Suppressor macrophage (primary cell): ENCODE measurements at regions not wholly inside any gene's neighbourhood (a gene's known extent, or its start where the extent isn't known, plus 50 kb on each side); places are given as distances from the start of the nearest gene placed in this dataset.
A peak's percentile ranks its signal among the peaks of the same experiment; 100 is the strongest.
"Not testable (repeated sequence)": the region's sequence is repeated elsewhere in the genome, so short reads cannot be mapped to it uniquely, and the experiment has no call there.

ENCODE experiments used
- DNase-seq, 4 experiments: peaks; one replicate each; pipeline ENCODE4 v3.0.0-alpha.2; 2020 to 2022

DNA sequence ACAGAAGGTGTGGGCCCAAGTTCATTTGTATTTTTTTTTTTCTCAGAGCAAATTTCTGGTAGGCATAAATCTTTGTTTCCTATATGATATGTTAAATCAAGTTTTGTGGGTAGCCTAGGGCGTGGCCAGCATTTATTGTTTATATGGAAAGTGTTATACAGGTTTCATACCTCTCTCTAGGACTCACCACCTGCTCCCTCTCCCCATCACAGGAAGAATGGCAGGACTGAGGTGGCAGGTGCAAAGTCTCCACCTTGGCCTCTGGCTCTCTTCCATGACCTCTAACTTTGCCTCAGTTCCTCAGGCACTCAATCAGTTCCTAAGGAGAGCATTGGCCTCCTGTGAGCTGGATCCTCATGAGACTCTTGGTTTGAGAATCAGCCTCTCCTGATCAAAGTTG is 172.3 kb upstream of the TSC22D1 start:
- DNase-seq, result no peak

- no peak for DNase-seq
These were observed 171.0 kb upstream of the TSC22D1 start for GRCh38 chr13:44747179-44747578.

DNA sequence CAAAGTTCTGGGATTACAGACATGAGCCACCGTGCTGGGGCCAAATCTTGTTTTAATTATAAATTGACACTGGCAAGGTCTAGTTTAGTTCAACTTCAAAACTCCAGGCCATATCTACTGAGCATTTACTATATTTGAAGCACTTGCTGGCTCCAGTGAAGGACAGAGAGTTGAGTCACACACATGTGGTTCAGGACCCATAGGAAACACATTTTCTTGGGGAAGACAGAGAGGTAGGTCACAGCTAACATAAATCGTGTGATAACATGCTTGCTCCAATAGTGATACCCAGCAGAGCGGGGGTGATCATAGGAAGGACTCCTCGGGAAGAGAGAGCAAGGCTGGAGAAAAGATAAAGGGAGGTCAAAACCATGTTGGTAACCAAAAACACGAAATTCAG is 170.6 kb upstream of the TSC22D1 start:
- DNase-seq, result no peak

GRCh38 chr13:44744880-44745633 is 168.9 kb upstream of the TSC22D1 start:
- no peak for DNase-seq

- DNase-seq, result no peak
These were observed 163.4 kb upstream of the TSC22D1 start for GRCh38 chr13:44739539-44739938.

GRCh38 chr13:44739120-44739519 is 163.0 kb upstream of the TSC22D1 start:
- no peak for DNase-seq

DNA sequence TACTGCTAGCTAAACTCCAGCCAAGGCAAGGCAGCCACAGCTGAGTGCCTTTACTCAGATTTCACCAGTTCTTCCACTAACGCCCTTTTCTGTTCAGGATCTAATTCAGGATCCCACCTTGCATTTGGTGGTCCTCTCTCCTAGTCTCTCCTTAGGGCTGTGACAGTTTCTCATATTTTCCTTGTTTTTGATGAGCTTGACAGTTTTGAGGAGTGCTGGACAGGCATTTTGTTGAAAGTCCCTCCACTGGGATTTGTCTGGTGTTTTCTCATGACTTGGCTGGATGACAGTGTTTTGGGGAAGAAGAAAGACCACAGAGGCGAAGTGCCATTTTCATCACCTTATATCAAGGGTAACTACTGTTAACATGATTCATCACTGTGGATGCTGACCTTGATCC is 162.3 kb upstream of the TSC22D1 start:
- no peak for DNase-seq

DNA sequence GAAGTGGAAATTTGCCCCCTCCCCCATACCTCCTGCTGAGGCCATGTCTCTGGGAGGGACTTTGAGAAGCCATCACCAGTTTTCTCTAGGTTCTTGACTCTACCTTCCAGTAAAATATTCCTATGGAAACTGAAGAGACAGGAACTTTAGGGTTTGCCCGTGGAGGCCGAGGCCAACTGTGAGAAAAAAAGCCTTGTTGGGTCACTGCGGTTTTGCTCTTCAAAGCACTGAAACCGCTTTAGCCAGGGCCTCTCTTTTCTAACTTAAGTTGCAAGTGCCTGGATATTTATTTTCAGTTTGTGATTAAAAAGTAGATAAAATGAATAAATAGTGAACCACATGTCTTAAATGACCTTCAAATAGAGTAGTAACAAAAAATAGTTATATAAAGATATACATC is 159.7 kb upstream of the TSC22D1 start:
- DNase-seq, result no peak

- DNase-seq, result no peak
These were observed 158.1 kb upstream of the TSC22D1 start for GRCh38 chr13:44734201-44734707.

DNA sequence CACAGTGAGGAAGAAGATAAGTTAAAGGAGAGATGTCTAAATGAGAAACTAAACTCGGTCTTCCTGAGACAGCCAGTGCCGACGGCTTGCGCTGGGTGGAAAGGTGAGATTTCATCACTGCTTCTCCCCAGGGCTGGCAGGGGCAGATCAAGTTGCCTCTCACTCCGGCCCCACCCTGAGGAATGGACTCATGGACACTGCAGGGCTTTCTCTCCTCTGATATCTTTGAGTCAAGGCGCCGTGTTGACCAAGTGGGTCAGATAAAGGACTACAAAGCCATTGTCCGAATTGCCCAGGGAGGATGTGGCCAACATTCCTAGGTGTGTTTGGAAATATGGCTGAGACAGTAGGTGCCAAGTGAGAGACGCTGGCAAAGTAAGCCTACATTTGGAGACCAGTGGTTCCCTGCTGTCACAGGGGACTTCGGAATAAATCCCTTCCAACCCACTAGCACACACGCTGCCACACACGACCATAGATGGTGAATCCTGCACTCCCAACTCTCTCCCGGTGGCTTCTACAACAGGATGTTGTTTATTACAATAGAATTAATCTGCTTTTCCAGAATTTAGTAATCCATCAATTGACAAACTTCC is 156.5 kb upstream of the TSC22D1 start:
- no peak for DNase-seq

DNA sequence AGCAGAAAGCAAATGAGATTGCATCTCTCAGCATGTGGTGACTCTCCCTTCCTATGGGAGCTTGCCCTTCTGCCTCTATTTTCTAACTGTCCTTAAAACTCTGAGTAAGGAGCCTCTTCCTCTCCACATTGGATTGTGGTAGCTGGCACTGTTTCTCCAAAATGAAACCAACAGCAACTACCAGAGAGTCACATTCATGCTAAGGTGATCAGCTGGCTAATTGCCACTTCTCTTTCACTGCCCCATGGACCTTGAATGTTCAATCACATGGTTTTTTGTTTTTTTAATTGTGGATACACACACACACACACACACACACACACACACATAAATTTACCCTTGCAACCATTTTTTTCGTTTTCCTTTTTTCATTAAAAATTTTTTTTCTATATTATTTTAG is 154.7 kb upstream of the TSC22D1 start:
- no peak for DNase-seq

- DNase-seq, result no peak
These were observed 154.0 kb upstream of the TSC22D1 start for GRCh38 chr13:44730099-44730498.

DNA sequence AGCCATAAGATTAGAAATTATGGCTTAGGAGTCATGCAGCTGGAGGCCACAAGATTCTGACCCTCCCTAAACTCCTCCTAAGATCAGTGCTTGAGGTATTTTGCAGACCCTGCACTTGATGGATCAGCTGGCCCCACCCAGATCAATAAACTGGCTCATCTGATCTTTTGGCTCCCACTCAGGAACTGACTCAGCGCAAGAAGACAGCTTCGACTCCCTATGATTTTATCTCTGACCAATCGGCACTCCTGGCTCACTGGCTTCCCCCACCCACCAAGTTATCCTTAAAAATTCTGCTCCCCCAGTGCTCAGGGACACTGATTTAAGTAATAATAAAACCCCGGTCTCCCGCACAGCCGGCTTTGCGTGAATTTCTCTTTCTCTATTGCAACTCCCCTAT is 151.5 kb upstream of the TSC22D1 start:
- DNase-seq, result not testable (repeated sequence)

DNA sequence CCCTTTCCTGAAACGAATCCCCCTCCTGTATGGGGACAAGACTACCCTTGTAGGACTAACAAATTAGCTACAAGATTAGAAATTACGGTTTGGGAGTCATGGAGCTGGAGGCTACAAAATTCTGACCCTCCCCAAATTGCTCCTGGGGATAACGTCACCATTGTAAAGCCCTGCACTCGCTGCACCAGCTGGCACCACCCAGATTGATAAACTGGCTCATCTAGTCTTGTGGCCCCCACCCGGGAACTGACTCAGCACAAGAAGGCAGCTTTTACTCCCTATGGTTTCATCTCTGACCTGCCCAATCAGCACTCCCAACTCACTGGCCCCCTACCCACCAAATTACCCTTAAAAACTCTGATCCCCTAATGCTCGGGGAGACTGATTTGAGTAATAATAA is 150.6 kb upstream of the TSC22D1 start:
- DNase-seq, result no peak

DNA sequence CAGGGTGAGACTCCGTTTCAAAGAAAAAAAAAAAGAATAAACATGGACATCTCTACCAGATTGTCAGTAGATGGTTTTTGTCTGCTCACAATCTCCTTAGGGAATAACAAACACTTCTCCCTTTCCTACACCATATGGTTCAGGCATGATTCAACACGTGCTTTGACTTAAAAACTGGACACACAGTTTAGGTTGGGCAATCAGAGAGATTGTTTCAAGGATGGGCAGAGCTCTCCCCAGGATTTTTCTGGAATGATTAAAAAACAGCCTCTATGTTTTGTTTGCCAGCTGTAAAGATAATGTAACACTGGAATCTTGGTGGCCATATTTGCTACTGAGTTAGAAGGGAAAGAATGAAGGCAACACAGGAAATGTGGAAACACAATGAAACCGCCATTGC is 150.1 kb upstream of the TSC22D1 start:
- DNase-seq, result no peak

DNA sequence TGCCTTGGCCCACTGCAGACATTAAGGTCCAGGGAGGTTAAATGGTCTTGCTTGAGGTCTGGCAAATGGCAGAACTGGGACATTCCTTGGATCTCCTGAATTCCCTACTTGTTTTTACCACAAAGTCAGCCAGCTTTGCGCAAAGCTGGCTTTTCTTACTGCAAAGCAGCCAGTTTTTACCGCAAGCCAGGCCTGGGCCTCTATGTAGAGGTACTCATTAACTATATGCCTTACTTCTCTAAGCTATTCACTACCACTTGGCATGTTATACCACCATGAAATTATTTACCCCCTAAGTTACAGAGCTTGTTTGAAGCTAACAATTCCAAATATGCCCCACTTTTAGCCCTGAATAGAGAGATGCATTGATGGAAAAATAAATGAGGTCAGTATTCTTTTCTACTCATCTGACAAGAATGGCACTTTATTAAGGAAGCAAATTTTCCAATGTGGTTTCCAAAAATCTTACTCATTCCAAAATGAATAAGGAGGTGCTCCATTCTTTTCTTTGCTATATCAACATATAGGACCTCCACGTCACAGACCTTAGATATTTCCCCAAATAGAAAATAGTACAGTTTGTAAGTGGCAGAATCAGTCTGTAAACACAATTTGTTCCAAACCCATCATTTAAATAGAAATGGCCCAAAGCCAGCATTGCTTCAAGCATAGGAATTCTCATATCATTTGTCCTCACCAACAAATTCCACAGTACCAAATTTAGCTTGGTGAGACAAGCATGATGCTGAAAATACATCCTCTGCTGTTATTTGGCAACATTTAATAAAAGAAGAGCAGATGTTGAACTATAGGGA is 143.9 kb upstream of the TSC22D1 start:
- DNase-seq, result no peak

DNA sequence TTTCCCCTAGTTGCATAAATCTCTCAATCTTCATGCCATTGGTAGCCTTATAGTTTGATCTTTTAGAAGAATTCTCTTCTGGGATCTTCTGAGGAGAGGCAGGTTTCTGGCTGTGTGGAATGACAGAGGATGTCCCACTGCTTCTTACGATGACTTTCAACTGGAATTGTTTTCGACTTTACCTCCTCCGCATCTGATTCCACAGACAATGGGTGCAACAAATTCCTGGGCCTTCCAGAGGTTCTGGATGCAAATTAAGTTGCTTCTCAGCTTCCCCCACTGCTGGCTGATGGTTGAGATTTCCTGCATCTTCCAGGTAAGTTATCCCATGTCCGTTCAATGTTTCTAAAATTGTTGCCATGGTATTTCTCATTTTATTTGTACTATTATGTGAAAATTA is 142.3 kb upstream of the TSC22D1 start:
- DNase-seq, result no peak

GRCh38 chr13:44715287-44716230 is 139.4 kb upstream of the TSC22D1 start:
- DNase-seq, result no peak

DNA sequence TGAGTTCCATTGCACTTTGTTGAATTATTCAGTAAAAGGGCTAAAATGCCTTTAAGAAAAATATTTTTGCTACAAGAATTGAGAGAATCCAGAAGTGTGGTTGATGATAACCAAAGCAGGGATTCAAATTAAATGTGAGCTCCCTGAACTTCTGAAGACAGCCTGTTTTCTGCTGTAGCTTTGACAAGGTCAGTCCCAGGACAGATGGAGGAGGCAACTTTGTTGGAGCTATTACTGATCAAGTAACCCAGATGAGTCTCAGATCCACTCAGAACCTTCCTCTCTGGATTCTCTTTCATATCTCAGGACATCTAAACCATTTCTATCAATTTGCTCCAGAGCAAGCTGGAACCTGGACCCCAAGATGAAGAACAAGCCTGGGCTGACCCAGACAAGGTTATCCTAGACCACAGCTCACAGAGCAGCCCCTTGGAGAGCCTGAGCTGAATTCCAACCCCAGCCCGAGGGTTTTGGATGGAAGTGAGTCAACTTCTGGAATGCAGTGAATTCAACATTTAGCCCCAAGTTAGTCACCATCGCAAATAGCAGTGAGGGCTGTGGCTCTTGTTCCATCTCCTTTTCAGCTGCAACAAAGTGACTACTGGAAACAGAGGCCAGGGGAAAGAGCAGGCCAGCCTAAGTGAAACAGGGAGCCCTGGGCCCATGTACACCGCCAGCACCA is 137.8 kb upstream of the TSC22D1 start:
- no peak for DNase-seq

DNA sequence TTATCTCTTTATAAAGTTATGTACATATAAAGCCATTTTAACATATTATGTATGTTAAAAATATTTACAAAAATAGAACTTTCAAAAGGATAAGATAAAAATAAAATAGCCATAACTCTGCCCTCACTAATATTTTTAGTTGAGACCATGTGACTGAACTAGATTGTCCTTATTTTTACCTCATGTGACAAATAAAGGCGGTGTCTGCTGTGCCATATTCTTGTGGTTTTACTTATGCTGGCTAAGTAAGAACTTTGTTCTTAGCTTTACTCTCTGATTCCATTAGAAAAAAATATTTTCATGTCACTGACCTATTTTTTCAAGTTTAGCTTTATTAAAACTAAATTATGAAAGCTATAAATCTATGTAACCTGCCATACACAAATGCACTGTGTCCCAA is 135.6 kb upstream of the TSC22D1 start:
- DNase-seq, result peak in 1 of 4 experiments; percentile 19

GRCh38 chr13:44710576-44710975 is 134.4 kb upstream of the TSC22D1 start:
- peak in 3 of 4 experiments; percentile 20 to 36 (median 35) for DNase-seq

DNA sequence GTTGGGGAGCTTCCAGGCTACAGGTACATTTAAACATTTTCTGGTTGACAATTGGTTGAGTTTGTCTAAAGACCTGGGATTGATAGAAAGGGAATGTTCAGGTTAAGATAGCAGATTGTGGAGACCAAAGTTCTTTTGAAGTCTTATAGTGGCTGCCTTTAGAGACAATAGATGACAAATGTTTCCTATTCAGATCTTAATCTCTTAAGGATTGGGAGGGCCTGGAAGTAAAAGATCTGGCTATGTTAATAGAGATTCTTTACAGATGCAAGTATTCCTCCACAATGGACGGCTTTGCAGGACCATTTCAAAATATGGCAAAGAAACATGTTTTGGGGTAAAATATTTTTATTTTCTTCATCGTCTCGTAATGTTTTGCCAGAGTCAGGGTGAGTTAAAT is 128.7 kb upstream of the TSC22D1 start:
- not testable (repeated sequence) for DNase-seq
